Fibroblast of the aortic adventitia (primary cell): ENCODE measurements at regions not wholly inside any gene's neighbourhood (a gene's known extent, or its start where the extent isn't known, plus 50 kb on each side); places are given as distances from the start of the nearest gene placed in this dataset.
"Not testable (repeated sequence)": the region's sequence is repeated elsewhere in the genome, so short reads cannot be mapped to it uniquely, and the experiment has no call there.

Experiments used
- DNase-seq: peaks from one replicate; pipeline ENCODE4 v3.0.0-alpha.2; 2010; ENCODE audit warnings: low read depth
- H3K4me3 ChIP-seq: 2 replicates; pipeline ENCODE4 v1.5.1; 2011; ENCODE audit warnings: low read depth, mild to moderate bottlenecking, control low read depth, low read length, moderate library complexity
- TF ChIP-seq, protein P1 (sequence below): IDR thresholded peaks from 2 replicates; pipeline ENCODE4 v1.5.1; 2011; ENCODE audit warnings: mild to moderate bottlenecking, low read length, control low read depth, inconsistent platforms; ENCODE audit not compliant: insufficient read depth

DNA sequence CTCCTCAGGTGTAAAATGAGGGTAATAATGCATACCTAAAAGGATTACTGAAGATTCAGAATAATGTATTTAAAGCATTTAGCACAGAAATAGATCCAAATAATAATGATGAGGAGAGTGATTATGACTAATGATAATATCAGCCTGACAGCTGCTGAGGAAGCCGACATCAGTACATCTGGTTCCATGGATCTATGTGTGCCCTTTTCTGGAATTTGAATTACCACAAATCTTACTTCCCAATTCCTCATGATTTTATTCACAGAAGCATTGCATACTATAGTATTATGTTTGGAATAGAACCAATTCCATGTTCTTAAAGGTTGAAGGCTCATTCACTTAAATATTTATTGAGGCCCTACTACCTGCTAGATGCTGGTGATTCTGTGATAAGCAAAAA is 248.9 kb upstream of the THUMPD2 start:
- TF ChIP-seq, protein P1, sequence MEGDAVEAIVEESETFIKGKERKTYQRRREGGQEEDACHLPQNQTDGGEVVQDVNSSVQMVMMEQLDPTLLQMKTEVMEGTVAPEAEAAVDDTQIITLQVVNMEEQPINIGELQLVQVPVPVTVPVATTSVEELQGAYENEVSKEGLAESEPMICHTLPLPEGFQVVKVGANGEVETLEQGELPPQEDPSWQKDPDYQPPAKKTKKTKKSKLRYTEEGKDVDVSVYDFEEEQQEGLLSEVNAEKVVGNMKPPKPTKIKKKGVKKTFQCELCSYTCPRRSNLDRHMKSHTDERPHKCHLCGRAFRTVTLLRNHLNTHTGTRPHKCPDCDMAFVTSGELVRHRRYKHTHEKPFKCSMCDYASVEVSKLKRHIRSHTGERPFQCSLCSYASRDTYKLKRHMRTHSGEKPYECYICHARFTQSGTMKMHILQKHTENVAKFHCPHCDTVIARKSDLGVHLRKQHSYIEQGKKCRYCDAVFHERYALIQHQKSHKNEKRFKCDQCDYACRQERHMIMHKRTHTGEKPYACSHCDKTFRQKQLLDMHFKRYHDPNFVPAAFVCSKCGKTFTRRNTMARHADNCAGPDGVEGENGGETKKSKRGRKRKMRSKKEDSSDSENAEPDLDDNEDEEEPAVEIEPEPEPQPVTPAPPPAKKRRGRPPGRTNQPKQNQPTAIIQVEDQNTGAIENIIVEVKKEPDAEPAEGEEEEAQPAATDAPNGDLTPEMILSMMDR: no peak
- DNase-seq: no peak
- H3K4me3 ChIP-seq: no peak overlapping the region

DNA sequence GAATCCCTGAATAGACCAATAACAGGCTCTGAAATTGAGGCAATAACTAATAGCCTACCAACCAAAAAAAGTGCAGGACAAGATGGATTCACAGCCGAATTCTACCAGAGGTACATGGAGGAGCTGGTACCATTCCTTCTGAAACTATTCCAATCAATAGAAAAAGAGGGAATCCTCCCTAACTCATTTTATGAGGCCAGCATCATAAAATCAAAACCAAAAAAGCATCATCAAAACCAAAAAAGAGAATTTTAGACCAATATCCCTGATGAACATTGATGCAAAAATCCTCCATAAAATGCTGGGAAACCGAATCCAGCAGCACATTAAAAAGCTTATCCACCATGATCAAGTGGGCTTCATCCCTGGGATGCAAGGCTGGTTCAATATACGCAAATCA is 246.2 kb upstream of the THUMPD2 start:
- DNase-seq, H3K4me3 ChIP-seq: not testable (repeated sequence)

DNA sequence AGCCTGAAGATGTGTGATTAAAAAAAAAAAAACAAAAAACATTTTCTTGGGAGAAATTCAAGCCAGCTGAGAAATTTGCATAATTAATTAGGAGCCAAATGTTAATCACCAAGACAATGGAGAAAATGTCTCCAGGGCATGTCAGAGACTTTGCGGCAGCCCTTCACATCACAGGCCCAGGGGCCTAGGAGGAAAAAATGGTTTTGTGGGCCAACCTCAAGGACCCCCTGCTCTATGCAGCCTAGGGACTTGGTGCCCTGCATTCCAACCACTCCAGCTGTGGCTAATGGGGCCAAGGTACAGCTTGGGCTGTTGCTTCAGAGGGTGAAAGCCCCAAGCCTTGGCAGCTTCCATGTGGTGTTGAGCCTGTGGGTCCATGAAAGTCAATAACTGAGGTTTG is 241.9 kb upstream of the THUMPD2 start:
- TF ChIP-seq, protein P1: no peak
- no peak for DNase-seq
- no peak overlapping the region for H3K4me3 ChIP-seq

DNA sequence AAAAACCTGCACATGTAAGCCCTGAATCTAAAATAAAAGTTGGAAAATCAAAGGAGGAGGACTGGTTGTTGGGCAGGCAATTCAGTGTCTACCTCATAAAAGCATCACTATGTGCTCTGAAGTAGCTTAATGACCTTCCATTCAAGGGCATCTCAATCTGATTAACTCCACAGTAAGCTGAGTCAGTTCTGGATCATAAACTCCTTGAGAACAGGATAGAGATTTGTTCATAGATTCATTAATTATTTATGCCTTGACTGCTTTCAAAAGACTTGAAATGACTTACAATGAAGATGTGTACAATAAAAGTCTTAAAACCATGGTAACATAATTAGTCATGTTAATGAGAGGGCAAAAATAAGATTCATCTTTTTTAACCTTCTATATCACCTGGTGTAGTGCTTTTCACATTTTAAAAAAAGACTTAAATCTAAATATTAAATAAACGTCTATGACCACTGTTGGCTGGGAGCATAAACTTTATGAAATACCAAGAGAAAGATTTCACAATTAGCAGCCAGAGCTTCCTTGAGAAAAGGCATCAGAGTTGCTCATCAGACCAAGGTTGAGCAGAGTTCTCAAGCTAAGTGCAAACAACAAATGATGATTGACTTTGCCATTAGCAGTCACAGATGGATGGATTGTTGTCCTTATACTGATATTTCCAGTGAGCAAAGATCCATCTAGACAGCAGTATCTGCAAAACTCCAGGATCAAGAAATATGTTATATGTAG is 237.3 kb upstream of the THUMPD2 start:
- DNase-seq: no peak
- no peak overlapping the region for H3K4me3 ChIP-seq
- TF ChIP-seq, protein P1: no peak

DNA sequence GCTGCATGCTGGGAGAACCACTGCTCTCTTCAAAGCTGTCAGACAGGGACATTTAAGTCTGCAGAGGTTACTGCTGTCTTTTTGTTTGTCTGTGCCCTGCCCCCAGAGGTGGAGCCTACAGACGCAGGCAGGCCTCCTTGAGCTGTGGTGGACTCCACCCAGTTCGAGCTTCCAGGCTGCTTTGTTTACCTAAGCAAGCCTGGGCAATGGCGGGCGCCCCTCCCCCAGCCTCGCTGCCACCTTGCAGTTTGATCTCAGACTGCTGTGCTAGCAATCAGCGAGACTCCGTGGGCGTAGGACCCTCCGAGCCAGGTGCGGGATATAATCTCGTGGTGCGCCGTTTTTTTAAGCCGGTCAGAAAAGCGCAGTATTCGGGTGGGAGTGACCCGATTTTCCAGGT is 234.9 kb upstream of the THUMPD2 start:
- not testable (repeated sequence) for DNase-seq

DNA sequence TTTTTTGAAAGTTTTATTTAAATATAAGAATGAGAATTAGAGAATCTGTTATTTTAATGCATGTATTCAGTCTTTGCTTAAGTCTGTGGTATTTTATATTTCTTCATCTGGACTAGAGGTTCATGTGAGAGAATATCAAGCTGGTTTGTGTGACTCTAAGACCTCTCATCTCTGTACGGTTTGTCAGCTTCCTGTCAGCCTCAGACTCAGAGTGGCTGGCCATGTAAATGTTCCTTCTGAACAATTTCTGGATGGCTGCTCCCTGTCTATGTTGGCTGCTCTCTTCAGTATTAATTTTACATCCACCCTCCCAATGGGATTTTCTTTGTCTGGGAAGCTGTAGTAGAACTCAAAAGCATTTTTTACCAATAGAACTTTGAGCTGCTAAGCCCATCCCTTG is 225.3 kb upstream of the THUMPD2 start:
- DNase-seq: peak; percentile 43
- H3K4me3 ChIP-seq: no peak overlapping the region
- TF ChIP-seq, protein P1: no peak

More for the DNA sequence above, 234.9 kb upstream of the THUMPD2 start:
- not testable (repeated sequence) for H3K4me3 ChIP-seq

DNA sequence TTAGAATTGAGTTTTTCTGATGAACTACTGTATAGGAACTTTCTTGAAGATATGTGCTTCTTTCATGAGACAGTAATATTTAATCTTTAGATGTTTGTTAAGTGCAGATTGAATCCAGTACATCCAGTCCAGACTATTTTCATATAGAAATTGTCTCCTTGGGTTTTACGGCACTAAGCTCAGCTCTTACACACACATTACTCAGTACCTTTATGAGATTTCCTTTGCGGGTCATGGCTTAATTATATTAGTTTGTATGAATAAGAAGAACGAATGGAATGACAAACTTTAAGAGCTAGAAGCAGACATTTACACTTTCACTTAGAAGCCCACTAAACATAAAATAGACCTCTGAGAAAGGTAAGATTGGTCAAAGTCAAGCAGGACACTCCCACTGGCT is 223.3 kb upstream of the THUMPD2 start:
- DNase-seq: no peak
- TF ChIP-seq, protein P1: no peak
- H3K4me3 ChIP-seq: no peak overlapping the region

DNA sequence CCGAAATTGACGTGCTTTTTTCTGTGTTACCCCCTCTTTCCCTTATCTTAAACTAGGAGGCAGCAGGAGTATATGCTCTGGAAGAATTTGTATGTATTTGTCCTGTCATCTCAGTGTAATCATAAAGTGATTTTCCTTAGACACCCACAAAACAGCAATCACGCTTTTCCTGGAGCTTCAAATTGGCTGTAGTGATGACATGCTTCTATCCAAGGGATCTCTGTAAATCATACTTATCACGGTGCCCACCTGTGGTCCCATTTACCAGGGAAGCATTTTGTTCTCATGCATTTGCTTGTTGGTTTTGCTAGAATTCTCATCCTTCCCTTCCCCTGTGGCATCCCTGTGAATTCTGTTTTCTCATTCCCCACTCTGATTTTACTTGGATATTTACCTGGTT is 220.8 kb upstream of the THUMPD2 start:
- no peak overlapping the region for H3K4me3 ChIP-seq
- TF ChIP-seq, protein P1: no peak
- DNase-seq: no peak
